HG02884 (cell line): ENCODE measurements at regions not wholly inside any gene's neighbourhood (a gene's known extent, or its start where the extent isn't known, plus 50 kb on each side); places are given as distances from the start of the nearest gene placed in this dataset.

Experiments used
- ATAC-seq: cut with Tn5 transposase; IDR thresholded peaks from one replicate; pipeline ENCODE4 v1.9.1; 2021; ENCODE audit warnings: mild to moderate bottlenecking, moderate library complexity; ENCODE audit not compliant: unreplicated experiment

DNA sequence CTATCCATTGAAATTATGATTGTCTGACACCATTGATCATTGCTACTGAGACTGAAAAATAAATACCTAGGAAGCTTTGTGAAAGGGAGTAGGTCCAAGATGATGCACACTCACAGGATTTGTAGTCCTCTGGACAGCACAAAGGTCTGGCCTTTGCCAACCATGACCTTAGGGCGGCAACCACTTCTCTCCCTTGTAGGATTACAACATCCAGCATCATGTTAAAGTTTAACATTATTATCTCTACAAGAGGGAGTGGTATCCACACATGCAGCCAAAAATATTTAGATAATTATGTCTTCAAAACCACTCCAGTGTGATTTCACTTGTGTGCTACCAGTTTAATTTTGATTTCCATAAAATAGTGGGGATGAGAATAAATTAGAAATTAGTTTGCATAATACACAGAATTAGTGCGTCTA is 51.1 kb upstream of the NHSL1 start:
- ATAC-seq = no peak

DNA sequence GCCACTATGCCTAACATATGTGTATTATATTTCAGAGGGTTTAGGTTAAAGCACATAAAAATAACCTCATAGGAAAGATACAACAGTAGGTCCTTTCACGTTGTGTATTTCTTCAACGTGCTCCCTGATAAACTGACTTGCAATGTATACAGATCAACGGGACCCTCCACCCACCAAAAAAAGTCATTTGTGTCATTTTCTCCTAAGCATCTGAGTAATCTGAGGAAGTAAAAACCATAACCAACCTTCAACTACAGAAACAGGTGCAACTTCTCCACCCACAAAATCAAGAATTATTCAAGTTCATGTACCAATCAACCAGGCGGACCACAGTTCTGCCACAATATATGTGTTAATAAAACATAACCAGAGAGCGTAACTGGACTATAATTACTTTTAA is 54.9 kb upstream of the NHSL1 start:
- ATAC-seq = no peak

DNA sequence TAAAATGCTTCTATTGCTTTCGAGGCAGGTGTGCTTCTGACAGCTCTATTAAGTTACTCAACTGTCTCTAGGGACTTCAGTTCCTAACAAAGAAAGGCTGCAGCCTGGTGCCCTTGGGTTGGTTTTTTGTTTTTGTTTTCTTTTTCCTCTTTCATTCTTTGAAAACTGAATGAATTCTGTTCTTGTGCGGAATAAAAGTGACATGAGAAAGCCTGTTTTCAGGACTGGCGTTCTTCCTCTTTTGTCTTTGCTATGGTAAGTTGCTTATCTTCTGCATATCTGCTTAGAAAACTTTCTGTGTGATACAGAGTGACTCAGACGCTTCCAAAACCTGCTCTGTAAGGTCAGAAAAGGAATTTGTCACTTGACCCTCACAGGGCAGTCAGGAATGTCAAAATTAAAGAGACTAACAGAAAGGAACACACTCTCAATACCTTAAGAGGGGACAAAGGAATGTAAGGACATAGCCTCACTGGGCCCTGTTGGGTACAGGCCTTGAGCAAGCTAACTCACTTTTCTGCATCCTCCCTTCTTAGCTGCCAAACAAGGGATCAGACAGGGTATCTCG is 56.2 kb upstream of the NHSL1 start:
- ATAC-seq = no peak

DNA sequence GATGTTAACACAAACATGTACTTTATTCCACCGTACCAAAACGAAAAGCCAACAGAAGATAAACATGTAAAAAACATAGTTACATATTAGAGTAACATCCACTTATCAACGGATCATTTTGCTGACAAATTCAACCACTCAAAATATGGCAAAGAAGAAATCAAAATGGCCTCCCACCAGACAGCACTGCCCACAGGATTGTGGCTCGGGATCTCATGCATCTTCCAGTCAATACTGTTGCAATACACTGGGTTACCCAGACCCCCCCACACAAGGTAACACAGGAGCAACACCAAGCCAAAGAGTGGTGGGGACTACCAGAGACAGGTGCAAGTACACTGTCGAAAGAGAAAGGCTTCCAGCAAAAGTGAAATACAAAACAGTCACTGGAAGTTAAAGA is 57.9 kb upstream of the NHSL1 start:
- ATAC-seq = no peak

DNA sequence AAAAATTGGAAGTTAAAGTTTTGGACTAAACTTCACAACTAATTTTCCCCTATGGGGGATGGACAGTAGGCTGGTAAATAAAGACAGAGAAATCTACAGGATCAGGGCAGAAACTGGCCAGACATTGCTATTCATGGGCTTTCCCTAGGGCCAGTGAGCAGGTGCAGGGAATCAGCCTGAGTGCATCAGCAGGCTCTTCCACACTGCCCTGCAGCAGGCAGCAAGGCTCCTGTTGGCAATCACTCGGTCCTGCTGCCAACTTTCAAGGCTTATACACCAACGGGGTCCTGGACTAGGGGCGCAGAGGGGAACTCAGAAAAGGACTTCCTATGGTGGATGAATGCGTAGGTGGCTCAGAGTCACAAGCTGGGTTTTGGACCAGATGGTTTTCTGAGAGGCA is 59.8 kb upstream of the NHSL1 start:
- no peak for ATAC-seq

DNA sequence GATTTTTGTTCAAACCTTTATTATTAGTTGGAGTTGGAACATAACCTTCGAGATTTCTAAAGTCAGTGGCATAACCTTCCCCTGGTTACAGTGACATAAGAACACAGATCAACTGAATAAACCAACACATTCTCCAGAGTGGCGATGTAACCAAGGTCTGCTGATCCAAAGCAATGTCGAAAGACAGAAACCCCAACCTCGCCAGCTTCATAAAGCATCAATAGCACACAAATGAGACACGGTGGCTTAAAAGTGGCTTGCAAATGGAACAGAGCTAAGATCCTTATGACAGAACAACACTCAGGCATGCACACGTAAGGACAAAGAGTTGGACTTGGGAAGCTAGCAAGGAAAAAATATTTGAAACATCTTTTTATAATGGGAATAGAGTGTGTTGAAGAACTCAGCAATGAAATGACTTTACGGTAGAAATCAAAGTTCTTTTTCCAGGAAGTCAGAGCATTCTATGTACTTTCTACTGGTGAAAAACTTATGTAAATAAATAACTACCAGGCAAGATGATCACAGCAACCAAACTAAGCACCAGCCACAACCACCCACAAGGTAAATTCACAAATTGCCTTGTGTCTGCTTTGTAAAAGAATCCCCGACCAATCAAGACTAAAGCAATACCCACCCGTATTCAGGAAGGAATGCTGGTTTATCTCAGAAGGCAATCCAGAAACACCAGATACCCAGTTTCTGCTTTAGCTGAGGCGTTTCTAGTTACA is 61.0 kb upstream of the NHSL1 start:
- no peak for ATAC-seq

DNA sequence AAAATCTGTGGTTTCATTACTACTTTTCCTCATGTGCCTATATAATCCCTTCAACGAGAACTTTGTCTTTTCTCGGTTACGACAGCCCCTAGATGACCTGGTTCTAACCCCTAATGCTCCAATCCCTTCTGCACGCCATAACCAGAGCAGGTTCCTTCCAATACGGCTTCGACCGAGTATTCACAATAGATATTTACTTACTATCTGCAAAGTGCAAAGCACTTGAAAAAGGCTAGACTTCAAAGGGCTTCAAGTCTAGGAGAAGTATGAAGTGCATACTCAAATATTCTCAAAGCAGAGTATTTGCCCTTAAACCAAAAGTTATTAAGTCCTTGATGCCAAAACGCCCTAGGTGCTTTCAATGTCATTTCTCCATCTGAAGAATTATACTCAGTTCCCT is 63.4 kb upstream of the NHSL1 start:
- ATAC-seq = no peak

DNA sequence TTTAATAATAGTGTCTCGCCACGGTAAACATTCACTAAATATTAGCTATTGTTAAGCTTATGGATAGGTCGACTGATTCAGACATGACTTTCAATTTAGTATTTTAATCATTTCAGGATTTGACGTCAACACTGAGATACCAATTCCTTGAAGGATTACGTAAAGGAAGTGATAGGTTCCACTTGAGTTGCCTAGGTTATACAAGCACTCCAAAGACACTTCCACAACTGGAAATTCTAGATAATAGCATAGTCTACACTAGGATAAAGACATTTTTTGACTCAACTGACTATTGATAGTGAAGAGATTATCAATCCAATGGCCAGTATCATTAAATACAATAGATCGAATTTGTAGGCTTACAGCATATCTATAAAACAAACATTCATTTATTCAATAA is 63.9 kb upstream of the NHSL1 start:
- no peak for ATAC-seq

DNA sequence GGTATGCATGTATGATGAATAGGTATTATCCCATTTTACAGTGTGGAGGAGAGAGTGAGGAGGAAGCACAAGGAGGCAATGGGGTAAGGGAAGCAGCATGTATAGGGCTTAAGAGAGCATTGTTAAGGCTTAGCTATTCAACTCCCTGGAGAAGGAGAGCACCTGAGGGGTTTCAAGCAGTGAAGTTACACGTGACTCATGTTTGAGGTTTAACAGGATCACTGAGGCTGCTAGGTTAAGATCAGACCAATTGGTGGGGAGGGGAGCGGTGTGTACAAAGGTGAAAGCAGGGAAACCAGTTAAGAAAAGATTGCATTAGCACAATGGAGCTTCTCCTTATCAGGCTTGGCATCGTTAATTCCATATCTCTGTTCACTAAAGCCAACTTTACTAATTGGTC is 64.4 kb upstream of the NHSL1 start:
- no peak for ATAC-seq

DNA sequence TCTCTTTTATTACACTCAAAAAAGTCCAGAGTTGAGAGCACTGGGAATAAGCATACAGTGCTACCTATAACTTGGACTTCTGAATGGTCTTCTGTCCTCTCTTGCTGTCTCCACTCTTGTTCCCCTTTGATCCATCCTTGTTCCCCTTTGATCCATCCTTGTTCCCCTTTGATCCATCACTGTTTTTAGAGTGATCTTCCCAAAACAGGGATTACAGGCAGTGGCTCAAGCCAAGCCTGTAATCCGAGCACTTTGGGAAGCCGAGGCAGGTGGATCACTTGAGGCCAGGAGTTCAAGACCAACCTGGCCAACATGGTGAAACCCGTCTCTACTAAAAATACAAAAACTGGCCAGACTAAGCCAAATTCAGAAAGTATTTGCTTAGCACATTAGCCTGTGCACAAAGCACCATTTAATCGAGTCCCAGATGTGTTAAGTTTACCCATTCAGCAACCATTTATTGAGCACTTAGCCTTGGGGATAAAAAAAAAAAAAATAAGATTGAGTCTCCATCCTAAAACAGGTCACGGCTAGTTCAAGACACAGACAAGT is 65.0 kb upstream of the NHSL1 start:
- no peak for ATAC-seq

DNA sequence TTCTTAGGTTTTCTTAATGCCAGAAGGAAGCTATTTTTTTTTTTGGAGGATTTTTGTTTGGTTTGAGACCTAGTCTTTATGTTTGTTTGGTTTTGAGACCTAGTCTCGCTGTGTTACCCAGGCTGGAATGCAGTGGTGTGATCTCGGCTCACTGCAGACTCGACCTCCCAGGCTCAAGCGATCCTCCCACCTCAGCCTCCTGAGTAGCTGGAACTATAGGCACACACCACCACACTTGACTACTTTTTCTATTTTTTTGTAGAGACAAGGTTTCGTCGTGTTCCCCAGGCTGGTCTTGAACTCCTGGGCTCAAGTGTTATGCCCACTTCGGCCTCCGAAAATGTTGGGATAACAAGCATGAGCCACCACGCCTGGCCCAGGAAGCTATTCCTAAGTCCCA is 67.8 kb upstream of the NHSL1 start:
- no peak for ATAC-seq

DNA sequence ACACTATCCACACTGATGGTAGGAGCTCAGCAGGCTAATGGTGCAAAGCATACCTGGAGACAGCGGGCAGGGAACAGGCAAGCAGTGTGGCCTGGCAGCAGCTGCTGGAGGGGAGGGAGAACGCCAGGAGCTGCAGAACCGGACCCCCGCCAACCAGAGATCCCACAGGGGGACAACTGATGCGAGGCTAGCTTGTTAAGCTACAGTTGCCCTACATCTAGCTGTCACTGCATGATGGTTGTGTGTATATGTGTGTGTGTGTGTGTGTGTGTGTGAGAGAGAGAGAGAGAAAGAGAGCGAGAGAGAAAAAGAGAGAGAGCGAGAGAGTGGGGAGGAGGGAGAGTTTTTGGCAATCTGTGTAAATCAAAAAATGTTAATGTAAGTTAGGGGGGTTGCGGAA is 69.7 kb upstream of the NHSL1 start:
- ATAC-seq = no peak

DNA sequence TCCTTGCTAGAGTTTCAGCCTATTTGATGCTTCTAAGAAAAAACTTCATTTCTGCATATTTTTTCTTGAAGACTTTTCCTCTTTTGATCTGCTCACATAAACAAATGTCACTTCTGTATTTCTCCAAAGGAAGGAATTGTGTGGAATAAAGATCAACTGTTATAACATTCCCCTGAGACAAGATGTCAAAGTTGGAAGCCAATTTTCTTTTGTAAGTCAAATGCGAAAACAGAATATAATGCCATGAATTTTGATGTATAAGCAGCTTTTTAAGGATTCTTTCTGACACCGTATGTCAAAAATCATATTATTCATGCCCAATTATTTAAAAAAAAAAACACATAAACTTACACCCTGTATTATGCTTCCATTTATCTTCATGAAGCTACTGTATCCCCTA is 70.3 kb upstream of the NHSL1 start:
- no peak for ATAC-seq

DNA sequence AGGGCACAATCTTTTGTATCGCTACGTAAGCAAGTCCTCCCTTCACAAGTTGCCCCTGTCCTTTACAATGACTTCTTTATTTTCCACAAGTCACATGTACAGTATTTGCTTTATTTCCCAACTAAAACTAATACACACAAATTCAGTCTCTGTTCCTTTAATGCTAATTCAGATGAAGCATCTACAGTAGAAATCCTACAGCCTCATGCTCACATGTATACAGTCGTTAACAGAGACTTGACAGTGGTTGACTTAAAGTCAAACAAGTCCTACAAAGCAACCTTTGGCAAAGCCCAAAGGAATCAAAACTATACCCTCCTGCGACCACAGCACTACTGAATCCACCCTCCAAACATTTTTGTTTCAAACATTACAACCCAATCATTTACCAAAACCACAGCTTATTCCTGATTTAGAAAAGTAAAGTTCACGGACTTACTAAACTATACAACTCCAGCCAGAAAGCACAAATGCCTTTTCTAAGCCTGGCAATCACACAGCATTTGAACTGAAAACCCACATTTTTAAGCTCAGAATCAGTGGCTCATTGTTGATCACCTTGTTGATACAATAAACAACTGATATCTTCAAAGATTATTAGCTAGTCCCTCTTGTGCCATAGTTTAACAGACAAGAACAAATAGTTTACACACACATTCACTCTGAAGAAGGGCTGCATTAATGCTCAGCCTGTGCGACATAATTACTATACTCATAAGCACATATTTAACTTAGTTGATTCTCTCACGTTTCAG is 70.9 kb upstream of the NHSL1 start:
- ATAC-seq = no peak

DNA sequence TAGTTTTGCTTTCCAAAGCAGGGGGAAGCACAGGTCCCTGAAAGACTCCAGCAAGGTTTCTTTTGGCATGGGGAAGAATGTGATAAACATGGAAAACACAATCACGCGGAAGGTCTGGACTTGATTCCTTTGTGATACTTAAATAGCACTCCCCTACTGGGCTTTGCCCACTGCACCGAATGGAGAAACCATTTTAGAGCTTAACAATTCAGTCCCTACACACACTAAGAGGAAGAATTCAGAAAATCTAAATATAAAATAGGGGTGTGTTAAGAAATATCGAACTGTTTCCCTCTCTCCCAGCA is 71.4 kb upstream of the NHSL1 start:
- ATAC-seq = no peak

DNA sequence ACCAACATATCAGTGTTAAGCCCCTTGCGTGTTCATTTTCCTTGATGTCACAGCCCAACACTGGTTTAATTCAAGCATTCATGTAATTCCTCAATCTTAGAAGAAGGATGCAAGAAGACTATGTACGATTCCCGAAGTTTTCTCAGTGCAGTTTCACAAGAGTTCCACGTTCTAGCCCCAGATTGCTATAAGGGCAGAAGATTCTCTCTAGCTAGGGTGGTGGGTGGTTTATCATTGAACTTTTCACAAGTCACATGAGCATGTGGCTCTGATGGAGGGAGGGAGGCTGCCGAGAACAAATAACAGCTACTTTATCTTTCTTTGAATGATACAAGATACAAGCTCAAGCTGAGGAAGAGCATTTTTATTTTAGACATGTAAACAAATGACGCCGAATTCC is 71.9 kb upstream of the NHSL1 start:
- no peak for ATAC-seq

DNA sequence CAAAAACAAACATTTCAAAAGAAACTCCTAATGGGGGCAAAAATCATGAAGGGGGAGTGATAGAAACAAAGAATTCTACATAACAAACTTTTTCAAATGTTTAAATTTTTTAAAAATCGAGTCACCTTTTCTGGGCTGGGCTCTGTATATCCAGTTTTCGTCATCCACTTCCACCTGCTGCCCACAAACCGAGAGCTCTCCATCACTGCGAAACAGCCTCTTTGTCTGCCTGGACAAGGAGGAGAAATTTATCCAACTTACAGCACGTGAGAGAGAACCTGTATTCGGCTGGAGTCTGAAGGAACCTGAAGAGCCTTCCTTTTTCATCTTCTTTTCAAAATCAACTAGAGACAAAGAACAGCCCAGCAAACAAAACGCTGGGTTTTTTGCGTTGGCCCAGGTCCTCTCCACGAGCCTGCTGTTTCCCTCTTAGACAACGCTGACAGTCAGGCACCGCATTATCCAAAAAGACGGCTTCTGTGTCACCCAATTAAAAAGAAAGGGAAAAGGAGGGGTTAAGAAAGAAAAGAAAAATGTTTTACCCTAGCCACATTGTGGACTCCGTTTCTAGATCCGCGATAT is 72.4 kb upstream of the NHSL1 start:
- ATAC-seq = no peak

DNA sequence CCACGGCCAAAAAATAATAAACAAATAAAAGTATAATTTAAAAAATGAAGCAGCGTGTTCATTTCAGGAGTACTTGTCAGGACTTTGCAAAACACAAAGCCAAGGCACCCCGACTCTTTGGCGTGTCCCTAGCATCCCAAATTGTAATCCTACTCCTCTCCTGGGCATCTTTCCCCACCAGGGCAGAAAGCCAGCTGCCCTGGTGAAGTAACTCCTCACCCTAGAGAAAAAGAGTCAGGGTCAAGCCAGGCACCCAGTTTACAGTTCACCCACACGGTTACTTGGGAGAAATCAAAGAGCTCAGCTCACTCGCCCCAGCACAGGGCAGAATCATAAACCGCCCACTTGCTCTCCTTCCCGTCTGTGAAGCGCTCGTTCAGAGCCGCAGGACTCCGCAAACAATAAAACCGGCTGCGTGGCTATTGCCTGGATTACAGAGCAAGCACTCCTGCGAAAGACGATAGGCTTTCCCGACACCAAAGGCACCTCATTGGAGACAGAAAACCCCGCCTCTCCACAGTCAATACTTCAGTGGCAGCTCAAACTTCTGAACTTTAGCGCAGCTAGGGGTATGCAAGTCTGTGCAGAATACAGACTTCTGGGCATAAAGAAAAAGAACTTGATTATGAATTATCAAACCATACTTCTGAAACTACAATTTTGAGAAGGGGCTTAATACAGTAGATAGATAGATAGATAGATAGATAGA is 73.0 kb upstream of the NHSL1 start:
- ATAC-seq = no peak

DNA sequence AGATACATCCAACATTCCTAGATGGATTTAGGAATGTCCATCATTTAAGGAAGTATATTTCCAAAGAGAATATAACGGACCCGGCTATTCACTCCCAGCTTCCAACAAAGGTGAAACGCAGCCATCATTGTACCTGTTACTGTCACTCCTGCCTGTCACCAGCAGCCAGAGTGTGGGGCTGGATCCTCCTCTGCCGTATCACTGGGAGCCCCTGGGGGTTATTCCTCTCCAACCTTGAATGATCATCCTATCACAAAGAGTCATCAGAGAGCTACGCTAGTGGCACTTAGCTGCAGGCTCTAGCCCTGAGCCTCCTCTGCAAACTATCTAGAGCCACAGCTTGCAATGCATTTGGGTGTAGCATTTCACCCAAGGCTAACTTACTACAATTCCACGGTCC is 73.6 kb upstream of the NHSL1 start:
- ATAC-seq = no peak

DNA sequence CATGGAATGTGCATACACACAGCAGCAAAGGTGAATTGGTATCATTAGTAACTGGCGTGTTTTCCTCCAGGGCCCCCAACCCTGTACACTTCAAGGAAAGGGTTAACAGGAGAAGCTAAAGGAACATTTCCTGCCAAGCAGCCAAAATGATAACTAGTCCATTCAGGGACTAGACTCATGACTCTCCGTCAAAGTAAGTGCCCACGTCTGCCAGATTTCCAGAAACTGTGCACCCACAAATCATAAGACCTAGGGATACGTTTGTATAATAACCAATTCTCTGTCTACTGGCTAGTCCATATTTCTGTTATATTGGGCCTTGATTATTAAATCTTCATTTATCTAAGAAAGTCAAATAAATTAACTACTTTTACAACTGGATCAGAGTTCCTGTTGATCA is 76.0 kb upstream of the NHSL1 start:
- no peak for ATAC-seq

DNA sequence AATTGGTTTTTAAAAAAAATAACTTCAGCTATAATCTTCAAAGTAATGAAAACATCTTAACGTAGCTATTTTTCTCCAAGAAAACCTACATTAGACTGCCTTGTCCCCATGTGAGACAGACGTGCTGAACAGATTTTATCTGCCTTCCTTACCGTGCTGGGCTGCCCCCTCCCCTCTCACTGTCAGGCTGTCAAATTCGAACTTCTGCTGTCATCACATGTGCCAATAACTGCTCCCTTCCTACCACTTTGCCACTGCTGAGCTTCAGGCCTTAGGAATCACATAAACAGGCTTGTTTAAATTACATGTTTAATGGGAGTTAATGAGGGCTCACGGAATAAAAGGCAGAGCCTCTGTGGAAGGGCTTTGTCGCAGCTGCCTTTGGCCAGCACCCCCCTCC is 77.0 kb upstream of the NHSL1 start:
- no peak for ATAC-seq
